ENCODE measurements at regions not wholly inside any gene's neighbourhood (a gene's known extent, or its start where the extent isn't known, plus 50 kb on each side); places are given as distances from the start of the nearest gene placed in this dataset.

DNA sequence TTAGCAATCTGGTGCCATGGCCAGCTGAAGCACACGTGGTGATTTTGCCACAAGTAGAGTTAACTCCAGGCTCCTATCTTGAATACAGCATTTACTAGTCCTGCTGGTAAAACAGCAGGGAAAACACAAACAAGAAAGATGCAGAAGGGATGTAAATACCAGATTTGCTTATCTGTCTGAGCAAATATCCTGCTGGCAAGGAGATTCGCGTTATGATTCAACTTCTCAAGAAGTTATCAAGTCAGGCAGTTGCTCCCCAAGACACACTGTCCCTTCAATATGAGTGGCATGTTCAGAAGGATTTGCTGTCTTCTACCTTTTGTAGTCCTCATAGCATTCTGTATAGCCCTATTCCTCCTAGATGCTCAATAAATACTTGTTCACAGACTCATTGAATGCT, 171.2 kb upstream of the EGLN3 start:
- DNase-seq = no peak

DNA sequence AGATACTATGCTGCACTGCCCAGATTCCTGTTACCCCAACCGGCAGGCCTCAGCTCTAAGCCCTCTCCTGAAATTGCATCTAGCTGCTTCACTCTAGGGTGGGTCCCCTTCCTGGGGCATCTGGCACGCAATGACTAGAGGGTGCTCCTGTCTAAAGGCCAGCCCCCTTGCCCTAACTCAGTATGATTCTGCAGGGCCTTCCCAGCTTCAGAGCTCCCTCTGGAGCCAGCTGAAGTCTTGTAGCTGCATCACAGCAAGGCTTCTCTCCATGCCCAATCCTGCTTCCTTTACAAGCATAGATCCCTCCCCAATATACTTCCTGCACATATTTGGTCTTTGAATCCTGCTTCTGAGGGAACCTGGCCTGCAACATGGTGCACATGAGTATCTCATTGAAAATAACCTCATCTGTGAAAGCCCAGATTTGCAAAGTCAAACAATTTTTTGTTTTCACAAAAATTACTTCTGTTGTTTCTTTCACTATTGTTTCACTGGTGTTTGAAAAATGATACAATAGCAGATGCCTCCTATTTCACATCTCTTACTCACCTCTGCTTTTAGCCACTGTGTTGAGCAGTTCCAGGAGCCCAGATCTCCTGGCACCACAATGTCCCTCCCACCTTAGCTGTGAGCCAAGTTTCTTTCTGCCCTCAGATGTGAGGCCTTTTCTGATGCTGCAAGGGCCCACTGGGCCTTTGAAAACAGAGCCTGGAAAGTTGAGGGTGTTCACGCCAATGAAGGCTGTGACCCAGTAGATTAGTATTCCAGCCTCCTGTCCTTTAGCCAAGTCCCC, 169.5 kb upstream of the EGLN3 start:
- DNase-seq = peak; percentile 13

DNA sequence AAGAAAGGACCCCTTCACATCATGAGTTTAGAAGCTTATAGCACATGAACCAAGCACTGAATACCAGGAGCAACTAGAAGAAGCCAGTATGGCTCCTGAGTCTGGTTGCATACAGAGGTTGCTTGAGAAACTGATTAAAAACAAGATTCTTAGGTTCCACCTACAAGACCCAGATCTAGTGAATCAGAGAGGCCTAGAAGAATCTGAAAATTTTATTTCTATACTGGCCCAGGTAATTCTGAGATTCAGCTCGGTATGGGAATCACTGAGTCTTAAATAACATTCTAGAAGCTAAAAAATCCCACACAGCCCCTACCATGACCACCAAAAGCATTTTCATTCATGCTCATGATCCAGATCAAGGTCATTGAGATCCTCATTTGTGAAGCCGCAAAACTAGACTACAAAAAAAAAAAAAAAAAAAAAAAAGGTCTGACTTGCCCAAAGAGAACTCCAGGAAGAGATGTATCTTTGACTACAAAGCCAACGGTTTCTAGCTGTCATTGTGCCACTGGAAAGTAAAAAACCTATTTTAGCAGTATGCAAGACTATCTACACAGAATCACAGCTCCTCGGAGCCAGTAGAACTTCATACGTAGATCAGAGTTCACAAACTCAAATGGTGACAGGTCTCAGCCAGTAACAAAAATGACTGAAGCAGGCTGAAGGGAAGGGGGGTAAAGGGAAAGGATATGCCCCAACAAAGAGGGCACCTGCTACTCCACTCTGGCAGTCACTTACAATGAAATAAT, 168.4 kb upstream of the EGLN3 start:
- DNase-seq = no peak

- DNase-seq = no peak
These were observed 163.1 kb upstream of the EGLN3 start for GRCh38 chr14:34113991-34114390.

DNA sequence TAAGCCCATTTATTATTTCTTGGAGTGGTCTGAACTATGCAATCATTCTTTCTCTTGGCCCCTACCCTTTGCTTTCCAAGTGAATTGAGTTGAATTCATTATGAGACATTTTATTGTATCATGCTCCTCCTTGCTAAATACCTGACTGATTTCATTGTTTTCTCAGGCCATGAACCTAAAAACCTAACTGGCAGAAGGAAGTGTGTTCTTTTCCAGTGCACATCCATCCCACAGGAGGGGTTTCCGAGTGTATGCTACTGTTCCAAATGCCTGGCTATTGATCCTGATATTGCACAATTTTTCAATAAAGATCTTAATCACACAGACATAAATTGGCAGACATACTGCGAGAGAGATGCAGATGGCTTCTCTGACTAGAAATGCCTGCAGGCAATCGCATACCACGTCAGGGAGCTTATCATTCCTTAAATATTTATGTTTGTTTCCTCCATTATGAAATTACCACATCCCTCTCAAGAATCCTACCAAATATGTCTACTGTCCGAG, 162.2 kb upstream of the EGLN3 start:
- no peak for DNase-seq

- no peak for DNase-seq
These were observed 161.1 kb upstream of the EGLN3 start for GRCh38 chr14:34111953-34112352.

DNA sequence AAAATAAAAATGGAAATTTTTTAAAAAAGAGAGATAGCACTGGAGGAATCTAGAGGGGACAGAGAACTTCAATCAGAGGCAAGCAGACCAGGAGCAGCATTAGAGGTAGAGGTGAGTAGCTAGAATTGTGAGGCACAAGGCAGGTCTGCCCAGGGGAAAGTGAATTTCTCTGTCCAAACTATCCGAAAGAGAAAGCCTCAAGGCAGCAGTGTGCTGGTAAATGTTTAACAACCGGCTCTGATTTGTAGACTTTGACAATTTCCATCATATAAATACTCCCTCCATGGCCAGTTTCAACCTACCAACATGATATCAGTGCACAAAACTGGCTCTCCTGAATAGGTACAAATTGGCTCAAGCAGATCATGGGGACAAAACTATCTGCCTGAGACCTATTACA, 160.6 kb upstream of the EGLN3 start:
- DNase-seq = no peak

GRCh38 chr14:34110531-34110930, 159.7 kb upstream of the EGLN3 start:
- no peak for DNase-seq

GRCh38 chr14:34107441-34107840, 156.6 kb upstream of the EGLN3 start:
- no peak for DNase-seq

- no peak for DNase-seq
These were observed 155.4 kb upstream of the EGLN3 start for GRCh38 chr14:34106310-34106709.

DNA sequence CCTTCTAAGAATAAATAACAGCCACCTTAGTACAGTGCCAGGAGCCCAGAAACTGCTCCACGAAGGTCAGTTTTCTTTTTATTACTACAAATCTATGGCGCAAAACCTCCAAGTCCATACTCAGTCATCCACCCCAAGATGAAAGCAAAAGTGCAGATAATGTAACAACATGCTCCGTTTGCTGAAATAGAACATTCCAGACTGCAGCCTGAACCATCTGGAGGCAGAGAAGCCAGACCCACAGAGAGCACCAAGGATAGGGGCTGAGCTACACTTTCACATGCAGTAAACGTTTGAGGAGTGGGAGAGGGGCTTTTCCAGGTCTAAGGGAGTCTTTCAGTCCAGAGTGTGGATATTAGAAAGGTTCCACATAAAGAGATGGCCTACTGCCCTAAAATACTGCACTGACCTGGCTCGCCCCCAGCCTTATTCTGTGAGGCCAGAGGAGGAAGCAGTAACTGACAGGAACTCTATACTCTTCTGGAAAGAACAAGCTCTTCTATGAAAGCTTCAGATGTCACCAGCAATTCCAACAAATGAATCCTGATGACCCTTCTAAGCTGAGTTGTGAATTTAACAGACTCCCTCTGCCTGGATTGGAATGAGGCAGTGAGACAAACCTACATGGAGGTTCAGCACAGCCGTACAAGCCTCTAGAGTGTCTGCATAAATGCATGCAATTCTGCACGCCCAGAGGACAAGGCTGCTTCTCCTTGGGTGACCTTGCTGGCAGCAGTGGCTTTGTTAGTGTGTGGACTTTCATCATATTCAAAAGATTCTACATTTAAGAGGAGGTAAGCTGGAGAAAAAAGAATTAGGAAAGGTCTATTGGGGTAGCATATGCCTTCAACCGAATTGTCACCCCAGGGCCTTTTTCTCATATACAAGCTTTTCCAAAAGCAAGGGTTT, 153.9 kb upstream of the EGLN3 start:
- no peak for DNase-seq

DNA sequence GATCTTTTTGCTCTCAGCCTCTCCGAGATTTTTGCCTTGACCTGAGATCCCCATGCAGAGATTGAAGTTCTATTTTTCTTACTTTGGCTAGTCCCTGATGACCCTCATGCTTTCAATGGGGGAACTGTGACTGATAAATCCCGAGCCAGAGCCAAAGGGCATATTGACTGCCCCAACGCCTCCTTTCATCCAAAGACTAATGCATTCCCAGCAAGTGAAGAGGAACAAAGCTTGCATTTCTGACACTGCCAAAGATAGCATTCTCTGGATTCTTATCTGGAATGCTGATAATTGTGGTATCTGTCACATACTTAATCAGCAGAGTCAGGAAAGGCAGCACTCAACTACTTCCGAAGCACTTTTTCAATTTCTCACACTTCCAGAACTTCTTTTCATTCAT, 152.3 kb upstream of the EGLN3 start:
- DNase-seq = no peak

DNA sequence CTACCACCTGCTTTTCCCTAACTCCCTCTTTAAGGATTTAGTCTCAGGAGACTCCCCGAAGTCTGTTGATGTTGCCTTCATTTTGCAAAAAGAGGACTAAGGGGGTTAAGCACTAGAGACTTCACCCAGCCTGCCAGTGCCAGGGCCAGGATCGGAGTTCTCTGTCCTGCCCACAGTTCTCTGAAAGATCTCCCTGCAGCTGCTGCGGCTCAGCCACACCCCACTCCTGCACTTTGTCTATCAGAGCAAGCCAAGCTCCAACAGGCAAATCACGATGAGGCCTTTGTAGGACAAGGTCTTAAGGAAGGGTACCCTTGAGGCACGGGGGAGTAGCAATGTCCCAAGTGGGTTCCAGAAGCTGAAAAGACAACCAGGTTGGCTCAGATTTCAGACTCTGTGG, 148.8 kb upstream of the EGLN3 start:
- DNase-seq = peak; percentile 34

DNA sequence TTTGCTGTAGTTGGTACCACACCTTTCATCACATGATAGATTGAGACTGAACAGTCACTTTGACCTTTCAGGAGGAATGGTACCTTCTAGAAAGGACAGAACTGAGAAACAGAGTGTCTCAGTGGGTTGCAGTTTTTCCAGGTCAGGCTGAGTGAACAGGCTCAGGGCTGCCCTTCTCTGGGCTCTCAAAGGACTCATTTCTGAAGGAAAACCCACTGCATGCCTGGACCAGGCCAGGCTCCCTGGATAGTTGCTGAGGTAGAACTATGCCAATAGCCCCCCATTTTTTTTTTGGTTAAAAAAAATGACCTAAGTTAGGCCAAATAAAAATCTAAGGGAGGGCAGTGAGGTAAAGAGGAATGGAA, 148.1 kb upstream of the EGLN3 start:
- no peak for DNase-seq

DNA sequence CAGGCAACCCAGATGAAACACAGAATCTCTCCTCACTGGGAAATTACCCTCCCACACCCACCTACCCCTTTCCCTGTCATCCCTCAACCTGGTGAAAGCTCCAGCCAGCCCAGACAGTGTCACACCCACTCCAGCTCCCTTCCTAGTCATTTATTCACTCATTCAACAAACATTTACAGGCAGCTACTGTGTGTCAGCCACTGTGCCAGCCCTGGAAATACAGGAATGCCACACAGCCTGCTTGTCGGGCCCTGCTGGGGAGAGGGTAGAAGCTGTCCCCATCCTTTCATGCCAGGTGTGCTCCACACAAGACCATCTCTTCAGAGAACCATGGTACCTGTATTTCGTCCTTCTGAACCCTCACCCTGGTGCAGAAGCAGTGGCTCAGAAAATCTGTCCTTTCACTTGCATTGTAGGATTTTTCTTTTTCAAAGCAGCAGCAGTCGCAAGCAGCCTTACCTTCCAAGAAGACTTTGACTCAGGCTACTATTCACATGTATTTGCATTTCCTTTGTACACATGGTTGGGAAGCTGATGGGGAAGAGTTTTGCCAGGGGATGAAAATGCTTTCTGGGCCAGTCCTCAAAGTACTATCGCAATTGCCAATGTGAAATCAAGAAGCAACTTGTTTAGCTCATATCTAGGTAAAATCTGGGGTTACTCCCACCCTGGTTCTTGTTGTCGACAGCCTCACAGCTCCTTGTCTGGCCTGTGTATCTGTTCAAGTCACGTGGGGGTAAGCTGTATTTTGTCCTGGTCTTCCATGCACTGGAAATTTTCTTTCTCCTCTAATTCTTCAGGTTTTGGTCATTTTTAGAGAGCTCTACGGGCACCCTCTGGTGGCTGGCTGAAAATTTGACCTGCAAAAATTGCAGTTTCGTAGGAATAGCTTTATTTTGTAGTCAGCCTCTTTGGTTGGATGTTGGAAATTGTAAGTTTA, 147.4 kb upstream of the EGLN3 start:
- peak; percentile 7 for DNase-seq

DNA sequence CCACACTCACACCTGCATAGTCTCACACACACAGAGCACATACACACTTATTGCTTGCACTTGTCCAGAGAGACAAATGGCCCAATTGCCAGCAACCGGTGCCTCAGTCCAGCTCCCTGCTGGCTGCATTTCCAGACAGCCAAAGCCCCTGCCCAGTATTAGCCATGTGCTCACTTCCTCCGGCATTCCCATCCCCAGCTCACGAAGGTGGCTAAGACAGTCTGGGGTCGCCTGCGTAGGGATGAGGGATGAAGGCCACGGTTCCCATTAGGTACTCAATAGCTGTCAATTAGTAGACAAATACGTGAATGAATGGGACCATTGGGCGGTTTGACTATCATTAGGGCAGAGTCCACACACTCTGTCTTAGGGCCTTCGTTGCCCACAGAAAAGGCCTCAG, 146.8 kb upstream of the EGLN3 start:
- DNase-seq = no peak

DNA sequence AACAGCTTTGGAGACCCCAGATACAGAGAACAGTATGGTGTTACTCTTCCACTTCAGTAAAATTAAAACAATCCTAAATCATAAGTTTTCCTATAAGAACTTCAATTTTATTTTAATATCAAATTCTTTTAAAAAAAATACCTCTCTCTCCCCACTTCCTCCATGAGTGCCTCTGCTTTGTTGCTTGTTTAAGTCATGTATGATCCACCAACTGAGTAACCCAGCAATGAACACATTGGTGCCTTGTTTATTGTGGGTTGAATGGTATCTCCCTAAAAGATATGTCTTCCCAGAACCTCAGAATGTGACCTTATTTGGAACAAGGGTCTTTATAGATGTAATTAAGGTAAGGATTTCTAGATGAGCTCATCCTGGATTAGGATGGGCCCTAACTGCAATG, 143.5 kb upstream of the EGLN3 start:
- no peak for DNase-seq

GRCh38 chr14:34093883-34094282, 143.0 kb upstream of the EGLN3 start:
- no peak for DNase-seq

DNA sequence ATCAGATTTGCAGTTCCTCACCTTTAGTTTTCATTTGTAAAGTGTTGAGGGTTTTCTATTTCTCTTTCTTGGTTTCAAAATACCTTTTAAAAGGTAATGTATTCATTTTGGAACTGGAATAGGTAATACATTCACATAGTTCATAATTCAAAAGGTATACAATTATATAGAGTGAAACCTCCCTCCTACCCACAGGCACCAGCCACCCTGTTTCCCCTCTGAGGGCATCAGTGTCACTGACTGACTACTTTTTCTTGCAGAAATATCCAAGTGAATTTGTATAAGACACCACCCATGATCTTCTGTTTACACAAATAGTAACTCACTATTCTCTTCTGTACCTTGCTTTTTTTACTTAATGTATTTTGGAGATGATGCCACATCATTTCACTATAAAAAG, 139.6 kb upstream of the EGLN3 start:
- DNase-seq = no peak

- no peak for DNase-seq
These were observed 138.0 kb upstream of the EGLN3 start for GRCh38 chr14:34088914-34089313.

- DNase-seq = no peak
These were observed 136.7 kb upstream of the EGLN3 start for GRCh38 chr14:34087571-34087970.

DNA sequence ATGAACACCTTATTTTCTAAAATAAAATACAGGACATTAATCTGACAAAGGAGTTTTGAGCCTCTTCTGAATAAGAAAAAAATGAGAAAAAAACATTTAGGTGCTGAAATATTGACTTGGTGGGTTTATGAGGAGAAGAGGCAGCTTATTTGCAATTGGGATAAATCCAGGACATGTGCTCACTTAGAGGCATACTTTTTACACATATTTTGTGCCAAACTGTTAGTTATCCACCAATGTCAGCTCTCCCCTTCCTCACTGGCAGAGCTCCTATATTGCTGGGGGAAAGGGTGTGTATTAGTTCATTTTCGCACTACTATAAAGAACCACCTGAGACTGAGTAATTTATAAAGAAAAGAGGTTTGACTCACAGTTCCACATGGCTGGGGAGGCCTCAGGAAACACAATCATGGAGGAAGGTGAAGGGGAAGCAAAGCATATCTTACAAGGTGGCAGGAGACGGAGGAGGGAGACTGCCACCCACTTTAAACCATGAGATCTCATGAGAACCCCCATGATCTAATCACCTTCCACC, 135.4 kb upstream of the EGLN3 start:
- no peak for DNase-seq
